B cell (primary cell): ENCODE measurements at regions not wholly inside any gene's neighbourhood (a gene's known extent, or its start where the extent isn't known, plus 50 kb on each side); places are given as distances from the start of the nearest gene placed in this dataset.

Source experiments
- CTCF ChIP-seq: fragments of 200-600 bp; IDR thresholded peaks from one replicate; pipeline ENCODE4 v1.8.0; 2022; ENCODE audit warnings: antibody characterized with exemption, mild to moderate bottlenecking
- EZH2 ChIP-seq: IDR thresholded peaks from 2 replicates; pipeline ENCODE4 v1.6.1; 2012; ENCODE audit warnings: borderline replicate concordance, low read depth, mild to moderate bottlenecking, moderate library complexity, low read length; ENCODE audit not compliant: insufficient read depth, poor library complexity, severe bottlenecking

- TF ChIP-seq CTCF (no peak), EZH2 (no peak)
Measured at GRCh38 chr3:80259736-80260135, 491.9 kb upstream of the ROBO1 start.
